HL-60 (cell line): ENCODE measurements at regions not wholly inside any gene's neighbourhood (a gene's known extent, or its start where the extent isn't known, plus 50 kb on each side); places are given as distances from the start of the nearest gene placed in this dataset.

Experiments
- DNase-seq, 2 experiments: peaks; one replicate each; pipeline ENCODE4 v3.0.0-alpha.2; 2010 to 2020; ENCODE audit warnings: low read depth in 1 of 2, low spot score in 1 of 2
- H3K27ac ChIP-seq: fragments of 250-450 bp; sonication (Bioruptor Pico); replicated peaks from 2 replicates; pipeline ENCODE4 v1.5.1; 2020; ENCODE audit warnings: mild to moderate bottlenecking, moderate library complexity
- H3K27me3 ChIP-seq: fragments of 250-450 bp; sonication (Bioruptor Pico); 2 replicates; pipeline ENCODE4 v1.5.1; 2021; ENCODE audit warnings: mild to moderate bottlenecking, moderate library complexity; ENCODE audit not compliant: insufficient read depth, poor library complexity, severe bottlenecking
- H3K4me3 ChIP-seq: replicated peaks from 2 replicates; pipeline ENCODE4 v1.5.1; 2011; ENCODE audit warnings: mild to moderate bottlenecking, control low read depth, low read length; ENCODE audit not compliant: insufficient read depth
- GABPA ChIP-seq: IDR thresholded peaks from 2 replicates; pipeline ENCODE4 v1.6.1; 2012; ENCODE audit warnings: low read depth
- POLR2AphosphoS5 ChIP-seq: IDR thresholded peaks from 2 replicates; pipeline ENCODE4 v1.6.1; 2012; ENCODE audit warnings: low read depth
- SPI1 ChIP-seq: IDR thresholded peaks from 2 replicates; pipeline ENCODE4 v1.6.1; 2012; ENCODE audit warnings: low read depth, mild to moderate bottlenecking, borderline replicate concordance
- TF ChIP-seq, protein P1 (sequence below): IDR thresholded peaks from 2 replicates; pipeline ENCODE4 v1.6.1; 2012; ENCODE audit warnings: low read depth; ENCODE audit not compliant: insufficient replicate concordance
- TF ChIP-seq, protein P2 (sequence below): IDR thresholded peaks from one replicate; pipeline ENCODE4 v1.5.1; 2011; ENCODE audit warnings: low read length, control low read depth, inconsistent platforms; ENCODE audit not compliant: insufficient read depth

- TF ChIP-seq, protein P1, sequence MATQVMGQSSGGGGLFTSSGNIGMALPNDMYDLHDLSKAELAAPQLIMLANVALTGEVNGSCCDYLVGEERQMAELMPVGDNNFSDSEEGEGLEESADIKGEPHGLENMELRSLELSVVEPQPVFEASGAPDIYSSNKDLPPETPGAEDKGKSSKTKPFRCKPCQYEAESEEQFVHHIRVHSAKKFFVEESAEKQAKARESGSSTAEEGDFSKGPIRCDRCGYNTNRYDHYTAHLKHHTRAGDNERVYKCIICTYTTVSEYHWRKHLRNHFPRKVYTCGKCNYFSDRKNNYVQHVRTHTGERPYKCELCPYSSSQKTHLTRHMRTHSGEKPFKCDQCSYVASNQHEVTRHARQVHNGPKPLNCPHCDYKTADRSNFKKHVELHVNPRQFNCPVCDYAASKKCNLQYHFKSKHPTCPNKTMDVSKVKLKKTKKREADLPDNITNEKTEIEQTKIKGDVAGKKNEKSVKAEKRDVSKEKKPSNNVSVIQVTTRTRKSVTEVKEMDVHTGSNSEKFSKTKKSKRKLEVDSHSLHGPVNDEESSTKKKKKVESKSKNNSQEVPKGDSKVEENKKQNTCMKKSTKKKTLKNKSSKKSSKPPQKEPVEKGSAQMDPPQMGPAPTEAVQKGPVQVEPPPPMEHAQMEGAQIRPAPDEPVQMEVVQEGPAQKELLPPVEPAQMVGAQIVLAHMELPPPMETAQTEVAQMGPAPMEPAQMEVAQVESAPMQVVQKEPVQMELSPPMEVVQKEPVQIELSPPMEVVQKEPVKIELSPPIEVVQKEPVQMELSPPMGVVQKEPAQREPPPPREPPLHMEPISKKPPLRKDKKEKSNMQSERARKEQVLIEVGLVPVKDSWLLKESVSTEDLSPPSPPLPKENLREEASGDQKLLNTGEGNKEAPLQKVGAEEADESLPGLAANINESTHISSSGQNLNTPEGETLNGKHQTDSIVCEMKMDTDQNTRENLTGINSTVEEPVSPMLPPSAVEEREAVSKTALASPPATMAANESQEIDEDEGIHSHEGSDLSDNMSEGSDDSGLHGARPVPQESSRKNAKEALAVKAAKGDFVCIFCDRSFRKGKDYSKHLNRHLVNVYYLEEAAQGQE = no peak
- TF ChIP-seq SPI1 = no peak
- TF ChIP-seq, protein P2, sequence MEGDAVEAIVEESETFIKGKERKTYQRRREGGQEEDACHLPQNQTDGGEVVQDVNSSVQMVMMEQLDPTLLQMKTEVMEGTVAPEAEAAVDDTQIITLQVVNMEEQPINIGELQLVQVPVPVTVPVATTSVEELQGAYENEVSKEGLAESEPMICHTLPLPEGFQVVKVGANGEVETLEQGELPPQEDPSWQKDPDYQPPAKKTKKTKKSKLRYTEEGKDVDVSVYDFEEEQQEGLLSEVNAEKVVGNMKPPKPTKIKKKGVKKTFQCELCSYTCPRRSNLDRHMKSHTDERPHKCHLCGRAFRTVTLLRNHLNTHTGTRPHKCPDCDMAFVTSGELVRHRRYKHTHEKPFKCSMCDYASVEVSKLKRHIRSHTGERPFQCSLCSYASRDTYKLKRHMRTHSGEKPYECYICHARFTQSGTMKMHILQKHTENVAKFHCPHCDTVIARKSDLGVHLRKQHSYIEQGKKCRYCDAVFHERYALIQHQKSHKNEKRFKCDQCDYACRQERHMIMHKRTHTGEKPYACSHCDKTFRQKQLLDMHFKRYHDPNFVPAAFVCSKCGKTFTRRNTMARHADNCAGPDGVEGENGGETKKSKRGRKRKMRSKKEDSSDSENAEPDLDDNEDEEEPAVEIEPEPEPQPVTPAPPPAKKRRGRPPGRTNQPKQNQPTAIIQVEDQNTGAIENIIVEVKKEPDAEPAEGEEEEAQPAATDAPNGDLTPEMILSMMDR = no peak
- no peak for TF ChIP-seq GABPA
- TF ChIP-seq POLR2AphosphoS5 = no peak
- DNase-seq = no peak
- H3K4me3 ChIP-seq = no peak overlapping the region
- H3K27ac ChIP-seq = no peak overlapping the region
- H3K27me3 ChIP-seq = no peaks in the 10 kb centered on the region
Observed at GRCh38 chr16:87065446-87066132, 251.6 kb downstream of the C16orf95 start.

- no peak for DNase-seq
- no peaks in the 10 kb centered on the region for H3K27me3 ChIP-seq
- no peak overlapping the region for H3K4me3 ChIP-seq
- TF ChIP-seq SPI1 = no peak
- TF ChIP-seq GABPA = no peak
- TF ChIP-seq, protein P1 = no peak
- TF ChIP-seq, protein P2 = no peak
- TF ChIP-seq POLR2AphosphoS5 = no peak
- no peak overlapping the region for H3K27ac ChIP-seq
Observed at GRCh38 chr16:87066133-87067002, 250.8 kb downstream of the C16orf95 start.

DNA sequence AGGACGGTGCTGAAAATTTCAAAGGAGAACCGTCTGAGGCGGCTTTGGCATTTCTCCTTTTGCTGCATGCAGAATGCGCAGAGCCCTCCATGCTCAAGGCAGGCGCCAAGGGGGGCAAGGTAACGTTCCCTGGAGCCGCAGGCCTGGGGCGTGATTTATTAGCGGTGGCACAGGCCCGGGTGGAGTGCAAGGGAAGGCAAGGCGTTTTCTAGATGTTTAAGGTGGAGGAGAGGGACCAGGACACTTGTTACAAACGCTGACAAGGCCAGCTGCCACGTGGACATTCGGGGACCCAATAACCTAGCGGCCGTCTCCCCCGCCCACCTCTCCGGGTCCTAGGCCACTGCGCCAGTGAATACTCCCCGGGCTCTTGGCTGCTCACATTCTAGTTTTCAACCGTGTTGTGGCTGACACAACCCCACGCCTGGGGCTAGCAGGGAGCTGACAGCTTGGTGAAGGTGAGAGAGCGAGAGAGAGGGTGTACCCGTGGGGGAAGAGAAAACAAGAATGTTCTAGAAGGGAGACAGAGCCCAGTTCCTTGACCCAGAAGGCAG is 250.1 kb downstream of the C16orf95 start:
- no peak for DNase-seq
- no peak for TF ChIP-seq SPI1
- H3K4me3 ChIP-seq = no peak overlapping the region
- H3K27me3 ChIP-seq = no peaks in the 10 kb centered on the region
- H3K27ac ChIP-seq = no peak overlapping the region

GRCh38 chr16:87067836-87068761 is 249.1 kb downstream of the C16orf95 start:
- no peaks in the 10 kb centered on the region for H3K27me3 ChIP-seq
- no peak overlapping the region for H3K27ac ChIP-seq
- no peak for DNase-seq
- H3K4me3 ChIP-seq = no peak overlapping the region
- TF ChIP-seq GABPA = no peak
- no peak for TF ChIP-seq SPI1
- TF ChIP-seq POLR2AphosphoS5 = no peak
- TF ChIP-seq, protein P1 = no peak
- TF ChIP-seq, protein P2 = no peak
